ENCODE measurements at regions not wholly inside any gene's neighbourhood (a gene's known extent, or its start where the extent isn't known, plus 50 kb on each side); places are given as distances from the start of the nearest gene placed in this dataset.

- TF ChIP-seq CBX5 (IDR thresholded peaks at IDR 0.05; ENCODE audit: low read depth, low read length) (no peak), MAX (IDR thresholded peaks at IDR 0.05) (no peak), CTBP2 (IDR thresholded peaks at IDR 0.05; ENCODE audit: borderline replicate concordance, insufficient read depth, insufficient read length, low read length) (no peak), ATF2 (IDR thresholded peaks at IDR 0.05; ENCODE audit: low read length) (no peak), SRF (IDR thresholded peaks at IDR 0.05; ENCODE audit: low read depth, low read length) (no peak), SUZ12 (IDR thresholded peaks at IDR 0.05; ENCODE audit: low read length) (no peak)
Measured at GRCh38 chr6:145380186-145380585, 355.1 kb downstream of the EPM2A start (continued).

Data from H1 (cell line).